Progenitor cell of endocrine pancreas (in vitro differentiated cells): ENCODE measurements at regions not wholly inside any gene's neighbourhood (a gene's known extent, or its start where the extent isn't known, plus 50 kb on each side); places are given as distances from the start of the nearest gene placed in this dataset.

Experiments used
- DNase-seq: peaks from one replicate; pipeline ENCODE4 v3.0.0; 2021; ENCODE audit warnings: low spot score; ENCODE audit not compliant: unreplicated experiment
- H3K27ac Mint-ChIP-seq: 2 replicates; pipeline ENCODE4 v1.8.0; 2021; ENCODE audit warnings: mild to moderate bottlenecking, moderate library complexity, mixed read lengths
- H3K27me3 Mint-ChIP-seq: 2 replicates; pipeline ENCODE4 v1.8.0; 2021; ENCODE audit warnings: mixed read lengths
- H3K36me3 Mint-ChIP-seq: 2 replicates; pipeline ENCODE4 v1.8.0; 2022; ENCODE audit warnings: mixed read lengths; ENCODE audit not compliant: insufficient read depth
- H3K4me1 Mint-ChIP-seq: 2 replicates; pipeline ENCODE4 v1.8.0; 2021; ENCODE audit warnings: low read depth, mixed read lengths
- H3K4me3 Mint-ChIP-seq: 2 replicates; pipeline ENCODE4 v1.8.0; 2021; ENCODE audit warnings: low read depth, mild to moderate bottlenecking, moderate library complexity, mixed read lengths
- H3K9me3 Mint-ChIP-seq: 2 replicates; pipeline ENCODE4 v1.8.0; 2021; ENCODE audit warnings: low read depth, mixed read lengths
- CTCF ChIP-seq: fragments of 200-600 bp; sonication (generic); IDR thresholded peaks from one replicate; pipeline ENCODE4 v1.5.0; 2021; ENCODE audit warnings: antibody characterized with exemption, mild to moderate bottlenecking; ENCODE audit not compliant: unreplicated experiment

- TF ChIP-seq CTCF = no peak
- DNase-seq = no peak
- H3K27me3 Mint-ChIP-seq = no peaks in the 10 kb centered on the region
- H3K27ac Mint-ChIP-seq = no peak overlapping the region
- peaks cover 32% of the 10 kb centered on the region for H3K36me3 Mint-ChIP-seq
- no peaks in the 10 kb centered on the region for H3K4me1 Mint-ChIP-seq
- H3K4me3 Mint-ChIP-seq = no peak overlapping the region
- H3K9me3 Mint-ChIP-seq = no peaks in the 10 kb centered on the region
These were observed 198.9 kb upstream of the RGS6 start for GRCh38 chr14:71733210-71733883.

DNA sequence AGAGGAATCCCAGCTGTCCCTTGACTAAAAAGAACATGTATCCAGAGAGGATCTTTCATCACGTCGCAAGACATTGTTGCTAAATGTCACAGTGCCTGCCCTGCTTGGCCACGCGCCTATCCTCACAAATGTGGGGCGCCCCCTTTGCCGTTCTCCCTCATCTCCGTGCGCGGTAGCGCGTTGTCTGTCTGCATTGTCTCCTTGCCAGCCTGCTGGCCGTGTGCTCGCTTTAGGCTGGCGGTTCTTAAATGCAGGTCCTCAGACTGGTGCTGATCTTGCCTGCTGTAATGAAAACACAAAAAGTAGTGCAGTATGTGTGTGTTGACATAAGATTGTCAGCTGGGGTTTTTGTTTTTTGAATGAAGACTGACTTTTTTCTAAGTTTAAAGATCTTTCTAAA, 198.2 kb upstream of the RGS6 start:
- Mint-ChIP-seq H3K36me3 (peaks cover 34% of the 10 kb centered on the region), H3K27me3 (no peaks in the 10 kb centered on the region), H3K27ac (no peak overlapping the region), H3K9me3 (no peaks in the 10 kb centered on the region), H3K4me1 (no peaks in the 10 kb centered on the region), H3K4me3 (no peak overlapping the region)
- no peak for TF ChIP-seq CTCF
- DNase-seq = no peak

- Mint-ChIP-seq H3K27ac (no peak overlapping the region), H3K4me3 (no peak overlapping the region), H3K27me3 (no peaks in the 10 kb centered on the region), H3K9me3 (no peaks in the 10 kb centered on the region), H3K4me1 (peaks cover 6% of the 10 kb centered on the region), H3K36me3 (peaks cover 32% of the 10 kb centered on the region)
- no peak for DNase-seq
- no peak for TF ChIP-seq CTCF
These were observed 197.3 kb upstream of the RGS6 start for GRCh38 chr14:71734885-71735284.

DNA sequence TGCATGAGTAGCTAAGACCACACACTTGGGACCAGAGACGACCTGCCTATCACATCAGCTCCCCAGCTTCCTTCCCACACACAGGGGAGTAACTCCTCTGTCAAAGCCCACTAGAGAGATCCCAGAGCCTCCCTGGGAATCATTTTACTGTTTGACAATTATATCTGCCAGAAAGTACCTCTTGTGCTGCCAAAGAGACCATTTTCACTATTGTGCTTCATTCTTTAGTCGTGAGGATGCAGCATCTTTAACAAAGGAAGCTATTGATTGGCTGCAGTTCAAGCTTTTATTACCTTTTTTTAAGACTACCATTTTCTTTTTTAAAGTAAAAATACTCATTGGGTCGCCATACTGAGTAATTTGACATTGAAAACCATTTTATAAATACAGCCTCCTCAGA, 194.5 kb upstream of the RGS6 start:
- H3K4me1 Mint-ChIP-seq = peaks cover 11% of the 10 kb centered on the region
- H3K27ac Mint-ChIP-seq = peak overlapping the region; percentile 86
- no peak for DNase-seq
- no peaks in the 10 kb centered on the region for H3K27me3 Mint-ChIP-seq
- no peak for TF ChIP-seq CTCF
- no peaks in the 10 kb centered on the region for H3K9me3 Mint-ChIP-seq
- peaks cover 24% of the 10 kb centered on the region for H3K36me3 Mint-ChIP-seq
- H3K4me3 Mint-ChIP-seq = no peak overlapping the region

GRCh38 chr14:71739273-71739990, 192.8 kb upstream of the RGS6 start:
- TF ChIP-seq CTCF = no peak
- no peak overlapping the region for H3K4me3 Mint-ChIP-seq
- H3K9me3 Mint-ChIP-seq = no peaks in the 10 kb centered on the region
- DNase-seq = no peak
- H3K4me1 Mint-ChIP-seq = peaks cover 11% of the 10 kb centered on the region
- peaks cover 22% of the 10 kb centered on the region for H3K36me3 Mint-ChIP-seq
- H3K27me3 Mint-ChIP-seq = peaks cover 2% of the 10 kb centered on the region
- H3K27ac Mint-ChIP-seq = peak overlapping the region; percentile 82
